ENCODE measurements at regions not wholly inside any gene's neighbourhood (a gene's known extent, or its start where the extent isn't known, plus 50 kb on each side); places are given as distances from the start of the nearest gene placed in this dataset.

GRCh38 chr22:49272546-49273125, 555.0 kb downstream of the BRD1 start:
- no peaks in the 10 kb centered on the region for H3K79me2 ChIP-seq (ENCODE audit: insufficient read depth, low read length)
- H3K4me3 ChIP-seq (ENCODE audit: low read length, poor library complexity, severe bottlenecking), result no peak overlapping the region
- H3K9me3 ChIP-seq (ENCODE audit: insufficient read depth, low read depth, low read length), result no peaks in the 10 kb centered on the region; the same call in 1 of the 2 replicates
- no peaks in the 10 kb centered on the region for H3K36me3 ChIP-seq (ENCODE audit: insufficient read depth, low read length)
- no peaks in the 10 kb centered on the region for H4K20me1 ChIP-seq (ENCODE audit: insufficient read depth, low read length, poor library complexity, severe bottlenecking)
- no peak for TF ChIP-seq EZH2phosphoT487 (IDR thresholded peaks at IDR 0.05; ENCODE audit: borderline replicate concordance)
- TF ChIP-seq CTCF (conservative IDR thresholded peaks at IDR 0.05; ENCODE audit: low read length), result no peak
- H3K27me3 ChIP-seq (ENCODE audit: insufficient read depth, low read length, poor library complexity, severe bottlenecking), result no peaks in the 10 kb centered on the region
- H3K9me2 ChIP-seq (replicated peaks; ENCODE audit: low read depth, low read length), result no peaks in the 10 kb centered on the region
- no peak overlapping the region for H3K4me2 ChIP-seq (ENCODE audit: low read depth, low read length, poor library complexity, severe bottlenecking)
- H3K9ac ChIP-seq (ENCODE audit: low read depth, low read length, poor library complexity, severe bottlenecking), result no peak overlapping the region
- no peaks in the 10 kb centered on the region for H3F3A ChIP-seq (ENCODE audit: low read depth)
- H3K4me1 ChIP-seq (ENCODE audit: insufficient read depth, low read length, poor library complexity, severe bottlenecking), result no peaks in the 10 kb centered on the region
- H2AFZ ChIP-seq (ENCODE audit: low read length), result no peak overlapping the region

- Histone ChIP-seq H3K9me3 (ENCODE audit: insufficient read depth, low read depth, low read length) (no peaks in the 10 kb centered on the region; the same call in 1 of the 2 replicates), H4K20me1 (ENCODE audit: insufficient read depth, low read length, poor library complexity, severe bottlenecking) (no peaks in the 10 kb centered on the region), H3K79me2 (ENCODE audit: insufficient read depth, low read length) (no peaks in the 10 kb centered on the region), H3K36me3 (ENCODE audit: insufficient read depth, low read length) (no peaks in the 10 kb centered on the region), H2AFZ (ENCODE audit: low read length) (no peak overlapping the region), H3K4me2 (ENCODE audit: low read depth, low read length, poor library complexity, severe bottlenecking) (no peak overlapping the region), H3K9me2 (replicated peaks; ENCODE audit: low read depth, low read length) (no peaks in the 10 kb centered on the region), H3K4me3 (ENCODE audit: low read length, poor library complexity, severe bottlenecking) (no peak overlapping the region), H3K9ac (ENCODE audit: low read depth, low read length, poor library complexity, severe bottlenecking) (no peak overlapping the region), H3K27me3 (ENCODE audit: insufficient read depth, low read length, poor library complexity, severe bottlenecking) (no peaks in the 10 kb centered on the region), H3F3A (ENCODE audit: low read depth) (no peaks in the 10 kb centered on the region), H3K4me1 (ENCODE audit: insufficient read depth, low read length, poor library complexity, severe bottlenecking) (no peaks in the 10 kb centered on the region)
- TF ChIP-seq CTCF (conservative IDR thresholded peaks at IDR 0.05; ENCODE audit: low read length), result no peak
- no peak for TF ChIP-seq EZH2phosphoT487 (IDR thresholded peaks at IDR 0.05; ENCODE audit: borderline replicate concordance)
Measured at GRCh38 chr22:49271831-49272230, 555.8 kb downstream of the BRD1 start.

GRCh38 chr22:49271369-49271727, 556.3 kb downstream of the BRD1 start:
- Histone ChIP-seq H3F3A (ENCODE audit: low read depth) (no peaks in the 10 kb centered on the region), H2AFZ (ENCODE audit: low read length) (no peak overlapping the region), H3K79me2 (ENCODE audit: insufficient read depth, low read length) (no peaks in the 10 kb centered on the region), H3K9ac (ENCODE audit: low read depth, low read length, poor library complexity, severe bottlenecking) (no peak overlapping the region), H3K4me1 (ENCODE audit: insufficient read depth, low read length, poor library complexity, severe bottlenecking) (no peaks in the 10 kb centered on the region), H3K9me2 (replicated peaks; ENCODE audit: low read depth, low read length) (no peaks in the 10 kb centered on the region), H3K4me2 (ENCODE audit: low read depth, low read length, poor library complexity, severe bottlenecking) (no peak overlapping the region), H3K27me3 (ENCODE audit: insufficient read depth, low read length, poor library complexity, severe bottlenecking) (no peaks in the 10 kb centered on the region), H3K4me3 (ENCODE audit: low read length, poor library complexity, severe bottlenecking) (no peak overlapping the region), H3K36me3 (ENCODE audit: insufficient read depth, low read length) (no peaks in the 10 kb centered on the region), H4K20me1 (ENCODE audit: insufficient read depth, low read length, poor library complexity, severe bottlenecking) (no peaks in the 10 kb centered on the region), H3K9me3 (ENCODE audit: insufficient read depth, low read depth, low read length) (no peaks in the 10 kb centered on the region; the same call in 1 of the 2 replicates)
- no peak for TF ChIP-seq CTCF (conservative IDR thresholded peaks at IDR 0.05; ENCODE audit: low read length)
- TF ChIP-seq EZH2phosphoT487 (IDR thresholded peaks at IDR 0.05; ENCODE audit: borderline replicate concordance), result no peak
